OCI-LY7 (cell line): ENCODE measurements at regions not wholly inside any gene's neighbourhood (a gene's known extent, or its start where the extent isn't known, plus 50 kb on each side); places are given as distances from the start of the nearest gene placed in this dataset.

Source experiments
- BruUV-seq: library from RNA; stranded (reverse); fragments of 400-500 nt; replicated peaks from 2 replicates; lab custom pipeline; 2021; lab: Mats Ljungman, UMichigan
- CTCF ChIA-PET: fragments of 300-600 bp; sonication (Branson Sonifier 250); formaldehyde crosslinking; loops from one replicate; lab custom pipeline; 2022; ENCODE audit warnings: antibody characterized with exemption; ENCODE audit not compliant: unreplicated experiment; lab: Charles Lee
- POLR2A ChIA-PET: fragments of 300-600 bp; sonication (Branson Sonifier 250); formaldehyde crosslinking; loops from one replicate; lab custom pipeline; 2022; ENCODE audit warnings: antibody characterized with exemption; lab: Charles Lee
- DNase-seq: peaks from one replicate; pipeline ENCODE4 v3.0.0-alpha.2; 2015; ENCODE audit warnings: low spot score
- H2AFZ ChIP-seq: fragments of 200-600 bp; sonication (generic), shearing (Covaris generic); 2 replicates; pipeline ENCODE4 v1.6.1; 2014; ENCODE audit warnings: mild to moderate bottlenecking, antibody characterized with exemption, low read length, moderate library complexity
- H3K27ac ChIP-seq: fragments of 200-600 bp; sonication (generic); 2 replicates; pipeline ENCODE4 v1.5.1; 2014; ENCODE audit warnings: mixed run types, low read depth, mild to moderate bottlenecking, moderate library complexity, low read length, inconsistent platforms; ENCODE audit not compliant: poor library complexity, severe bottlenecking
- H3K36me3 ChIP-seq: fragments of 200-600 bp; sonication (generic); 2 replicates; pipeline ENCODE4 v1.6.1; 2014; ENCODE audit warnings: mild to moderate bottlenecking, antibody characterized with exemption, low read length, moderate library complexity, mixed read lengths; ENCODE audit not compliant: insufficient read depth
- H3K4me1 ChIP-seq: fragments of 200-600 bp; sonication (generic); 2 replicates; pipeline ENCODE4 v1.5.1; 2014; ENCODE audit warnings: mild to moderate bottlenecking, low read length; ENCODE audit not compliant: insufficient read depth, poor library complexity, severe bottlenecking
- H3K4me2 ChIP-seq: fragments of 200-600 bp; sonication (generic); 2 replicates; pipeline ENCODE4 v1.6.1; 2014; ENCODE audit warnings: mild to moderate bottlenecking, low read length
- H3K4me3 ChIP-seq: fragments of 200-600 bp; sonication (generic); 2 replicates; pipeline ENCODE4 v1.5.1; 2014; ENCODE audit warnings: mild to moderate bottlenecking, low read depth, low read length; ENCODE audit not compliant: poor library complexity, severe bottlenecking
- H3K79me2 ChIP-seq: fragments of 200-600 bp; sonication (generic); 2 replicates; pipeline ENCODE4 v1.6.1; 2016; ENCODE audit warnings: low read depth, mild to moderate bottlenecking, low read length, moderate library complexity, mixed read lengths; ENCODE audit not compliant: insufficient read depth
- H3K9me2 ChIP-seq: fragments of 200-600 bp; sonication (generic); 2 replicates; pipeline ENCODE4 v1.6.1; 2016; ENCODE audit warnings: mild to moderate bottlenecking, low read length, mixed read lengths; ENCODE audit not compliant: insufficient read depth
- H3K9me3 ChIP-seq: fragments of 200-600 bp; sonication (generic); 2 replicates; pipeline ENCODE4 v1.6.1; 2014; ENCODE audit warnings: mild to moderate bottlenecking, mixed run types, low read length, mixed read lengths
- H4K20me1 ChIP-seq: fragments of 200-600 bp; sonication (generic); 2 replicates; pipeline ENCODE4 v1.6.1; 2014; ENCODE audit warnings: mild to moderate bottlenecking, antibody characterized with exemption, low read length, moderate library complexity, mixed read lengths; ENCODE audit not compliant: insufficient read depth
- CTCF ChIP-seq: fragments of 200-600 bp; sonication (generic); conservative IDR thresholded peaks from 2 replicates; pipeline ENCODE4 v1.5.1; 2014; ENCODE audit warnings: mild to moderate bottlenecking, antibody characterized with exemption, low read length, moderate library complexity, mixed read lengths
- EZH2phosphoT487 ChIP-seq: fragments of 200-600 bp; sonication (generic); IDR thresholded peaks from 2 replicates; pipeline ENCODE4 v1.6.1; 2018; ENCODE audit warnings: low read depth, borderline replicate concordance, mild to moderate bottlenecking, mixed run types, antibody characterized with exemption, low read length, moderate library complexity, mixed read lengths
- intact Hi-C: fragments of 100-400 bp; cut with micrococcal nuclease; formaldehyde crosslinking; loops from one replicate; pipeline ENCODE4 v1.10.0; 2022; ENCODE audit not compliant: unreplicated experiment

- TF ChIP-seq EZH2phosphoT487, result no peak
- TF ChIP-seq CTCF, result no peak
- Histone ChIP-seq H3K27ac (no peak overlapping the region), H3K9me3 (no peaks in the 10 kb centered on the region), H3K79me2 (no peaks in the 10 kb centered on the region), H4K20me1 (no peaks in the 10 kb centered on the region), H2AFZ (peak overlapping the region; percentile 55; the same call in 1 of the 2 replicates), H3K4me2 (no peak overlapping the region), H3K4me3 (no peak overlapping the region), H3K4me1 (peaks cover 11% of the 10 kb centered on the region), H3K36me3 (no peaks in the 10 kb centered on the region), H3K9me2 (no peaks in the 10 kb centered on the region)
- intact Hi-C loops, result no loop called here
- DNase-seq, result no peak
- ChIA-PET POLR2A (interaction anchor here (0.9 to 1.7 kb wide), 4 partner anchors 9 to 30 kb away, joined by 3 to 5 read pairs (median 3); no protein-coding TSS in a partner anchor), CTCF (interaction anchor here (0.6 kb wide), 1 partner anchor 65 kb away, joined by 3 read pairs; no protein-coding TSS in a partner anchor)
- BruUV-seq, result no TSS peak
Measured at GRCh38 chr2:180360283-180360618, 353.2 kb upstream of the CWC22 start.

GRCh38 chr2:180359522-180360282, 352.6 kb upstream of the CWC22 start:
- Histone ChIP-seq H3K36me3 (no peaks in the 10 kb centered on the region), H3K4me1 (peaks cover 11% of the 10 kb centered on the region), H3K79me2 (no peaks in the 10 kb centered on the region), H3K4me2 (peak overlapping the region; percentile 23; the same call in 1 of the 2 replicates), H2AFZ (peak overlapping the region; percentile 55; the same call in 1 of the 2 replicates), H3K27ac (no peak overlapping the region), H4K20me1 (no peaks in the 10 kb centered on the region), H3K9me3 (no peaks in the 10 kb centered on the region), H3K4me3 (no peak overlapping the region), H3K9me2 (no peaks in the 10 kb centered on the region)
- CTCF ChIA-PET, result interaction anchor here (0.6 kb wide), 1 partner anchor 65 kb away, joined by 3 read pairs; no protein-coding TSS in a partner anchor
- TF ChIP-seq EZH2phosphoT487, result no peak
- TF ChIP-seq CTCF, result peak; percentile 57
- BruUV-seq, result no TSS peak
- intact Hi-C loops, result no loop called here
- peak; percentile 49 for DNase-seq
- POLR2A ChIA-PET, result interaction anchor here (0.9 to 1.7 kb wide), 4 partner anchors 10 to 30 kb away, joined by 3 to 5 read pairs (median 3); no protein-coding TSS in a partner anchor

- no peak overlapping the region for H3K4me2 ChIP-seq
- no peak overlapping the region for H3K4me3 ChIP-seq
- CTCF ChIA-PET, result no interaction called here
- H2AFZ ChIP-seq, result no peak overlapping the region
- POLR2A ChIA-PET, result no interaction called here
- H3K36me3 ChIP-seq, result no peaks in the 10 kb centered on the region
- TF ChIP-seq EZH2phosphoT487 (no peak), CTCF (no peak)
- H3K4me1 ChIP-seq, result peaks cover 11% of the 10 kb centered on the region
- no peaks in the 10 kb centered on the region for H3K79me2 ChIP-seq
- H3K9me3 ChIP-seq, result no peaks in the 10 kb centered on the region
- intact Hi-C loops, result no loop called here
- DNase-seq, result no peak
- BruUV-seq, result no TSS peak
- no peak overlapping the region for H3K27ac ChIP-seq
- no peaks in the 10 kb centered on the region for H4K20me1 ChIP-seq
- H3K9me2 ChIP-seq, result no peaks in the 10 kb centered on the region
Measured at GRCh38 chr2:180358458-180358857, 351.4 kb upstream of the CWC22 start.
